Right lobe of liver (tissue), 6 donors: ENCODE measurements at regions not wholly inside any gene's neighbourhood (a gene's known extent, or its start where the extent isn't known, plus 50 kb on each side); places are given as distances from the start of the nearest gene placed in this dataset.

Experiments used
- ATAC-seq, 4 donors: fragments of 200-7000 bp; cut with Tn5 transposase; one replicate each; pipeline ENCODE4 v1.9.1; 2020; ENCODE audit warnings: mild to moderate bottlenecking in 4 of 4, moderate library complexity in 4 of 4
- DNase-seq, 3 donors: peaks; one replicate each; pipeline ENCODE4 v3.0.0-alpha.2; 2020
- H3K27ac ChIP-seq, 3 donors: fragments of 200-600 bp; one replicate each; pipeline ENCODE4 v1.8.0; 2022
- H3K27me3 ChIP-seq, 2 donors: fragments of 200-600 bp; one replicate each; pipeline ENCODE4 v1.8.0; 2022
- H3K36me3 ChIP-seq, 4 donors: fragments of 200-600 bp; sonication (generic) in 1 of 4; one replicate each; pipeline versions ENCODE4 v1.5.1 to v1.8.0; 2017 to 2022; ENCODE audit warnings: control low read depth in 1 of 4
- H3K4me1 ChIP-seq, 4 donors: fragments of 200-600 bp; sonication (generic) in 1 of 4; one replicate each; pipeline versions ENCODE4 v1.5.1 to v1.8.0; 2017 to 2022; ENCODE audit warnings: control low read depth in 1 of 4
- H3K4me3 ChIP-seq, 3 donors: fragments of 200-600 bp; one replicate each; pipeline ENCODE4 v1.8.0; 2022
- H3K9me3 ChIP-seq, 4 donors: fragments of 200-600 bp; sonication (generic) in 1 of 4; one replicate each; pipeline versions ENCODE4 v1.5.1 to v1.8.0; 2017 to 2022; ENCODE audit warnings: control low read depth in 1 of 4
- CTCF ChIP-seq, 4 donors: fragments of 200-600 bp in 3 of 4; fragments of 450-650 bp in 1 of 4; IDR thresholded peaks; one replicate each; pipeline versions ENCODE4 v1.5.1 to v1.8.0; 2016 to 2022; ENCODE audit warnings: antibody characterized with exemption in 4 of 4, mild to moderate bottlenecking in 2 of 4
- POLR2A ChIP-seq: fragments of 450-650 bp; IDR thresholded peaks from one replicate; pipeline ENCODE4 v1.6.1; 2017; ENCODE audit warnings: antibody characterized with exemption, mild to moderate bottlenecking
- WGBS: methylation state at CpG from one replicate; pipeline ENCODE4 v1.1.6; 2018; ENCODE audit warnings: low coverage, low lambda C conversion rate; ENCODE audit not compliant: insufficient coverage; ENCODE audit errors: missing lambda C conversion rate; 5-methylcytosine and 5-hydroxymethylcytosine counted together
- intact Hi-C, 2 donors: fragments of 100-400 bp; cut with DNase I; formaldehyde crosslinking; loops; one replicate each; pipeline versions ENCODE4 v1.11.2 to v1.14.1; 2022
- donor health status: DM: no; HTN: yes; CAD: no.
- donor health status: DM: no; HTN: no; CAD: no.
- donor health status: DM: no; HTN: no; CAD: no.
- donor health status: DM: no; HTN: yes; CAD: no.
- donor health status: DM: no; HTN: yes; CAD: no.

GRCh38 chr9:87127543-87127942, 180.2 kb upstream of the GAS1 start:
- H3K27me3 ChIP-seq: no peaks in the 10 kb centered on the region
- no peak for TF ChIP-seq CTCF (IDR thresholded peaks at IDR 0.05)
- no peak for TF ChIP-seq POLR2A
- ATAC-seq (no peak), DNase-seq (no peak)
- intact Hi-C loops: no loop called here
- no peaks in the 10 kb centered on the region for H3K36me3 ChIP-seq
- H3K4me3 ChIP-seq: no peak overlapping the region
- H3K4me1 ChIP-seq: no peaks in the 10 kb centered on the region
- no peak overlapping the region for H3K27ac ChIP-seq
- H3K9me3 ChIP-seq: no peaks in the 10 kb centered on the region
- 91% methylated on average over 1 of the region's 1 CpG for WGBS

GRCh38 chr9:87127978-87128614, 180.8 kb upstream of the GAS1 start:
- Histone ChIP-seq H3K9me3 (no peaks in the 10 kb centered on the region), H3K4me1 (no peaks in the 10 kb centered on the region), H3K36me3 (no peaks in the 10 kb centered on the region), H3K4me3 (no peak overlapping the region), H3K27me3 (no peaks in the 10 kb centered on the region), H3K27ac (no peak overlapping the region)
- intact Hi-C loops: no loop called here
- DNase-seq (no peak), ATAC-seq (no peak)
- TF ChIP-seq CTCF (IDR thresholded peaks at IDR 0.05): no peak
- TF ChIP-seq POLR2A: no peak
- WGBS: 92% methylated on average over 2 of the region's 2 CpGs

GRCh38 chr9:87128844-87129493, 181.7 kb upstream of the GAS1 start:
- Histone ChIP-seq H3K36me3 (no peaks in the 10 kb centered on the region), H3K4me3 (no peak overlapping the region), H3K9me3 (no peaks in the 10 kb centered on the region), H3K4me1 (no peaks in the 10 kb centered on the region), H3K27ac (no peak overlapping the region), H3K27me3 (no peaks in the 10 kb centered on the region)
- TF ChIP-seq POLR2A (no peak), CTCF (IDR thresholded peaks at IDR 0.05) (no peak)
- ATAC-seq: no peak
- WGBS: 45% methylated on average over 5 of the region's 5 CpGs
- DNase-seq: no peak
- intact Hi-C loops: no loop called here

GRCh38 chr9:87135074-87135473, 187.8 kb upstream of the GAS1 start:
- Histone ChIP-seq H3K4me3 (no peak overlapping the region), H3K27me3 (no peaks in the 10 kb centered on the region), H3K27ac (no peak overlapping the region), H3K9me3 (no peaks in the 10 kb centered on the region), H3K36me3 (no peaks in the 10 kb centered on the region), H3K4me1 (no peaks in the 10 kb centered on the region)
- intact Hi-C loops: no loop called here
- TF ChIP-seq CTCF (IDR thresholded peaks at IDR 0.05) (no peak), POLR2A (no peak)
- ATAC-seq (no peak), DNase-seq (no peak)
- 82% methylated on average over 2 of the region's 2 CpGs for WGBS
